ENCODE measurements at regions not wholly inside any gene's neighbourhood (a gene's known extent, or its start where the extent isn't known, plus 50 kb on each side); places are given as distances from the start of the nearest gene placed in this dataset.

GRCh38 chr4:164551713-164552040 is 202.3 kb upstream of the SMIM31 start:
- Histone ChIP-seq H3K9me3 (ENCODE audit: control insufficient read depth, insufficient read depth, low read length) (no peaks in the 10 kb centered on the region), H3K27me3 (ENCODE audit: control insufficient read depth, insufficient read depth, low read length) (no peaks in the 10 kb centered on the region), H3K36me3 (ENCODE audit: control insufficient read depth, insufficient read depth, low read length) (no peaks in the 10 kb centered on the region), H3K4me1 (ENCODE audit: control insufficient read depth, insufficient read depth, low read length) (no peaks in the 10 kb centered on the region), H3K4me3 (ENCODE audit: low read length) (no peak overlapping the region), H3K27ac (ENCODE audit: low read length) (no peak overlapping the region)
- 65% methylated on average over 4 of the region's 4 CpGs for WGBS (ENCODE audit: insufficient coverage)
- no peak overlapping the region for H3K27ac Mint-ChIP-seq
- H3K9me3 Mint-ChIP-seq, result peaks cover 2 to 5% of the 10 kb centered on the region in 2 donors
- DNase-seq (no peak), ATAC-seq (no peak)
- no peak for TF ChIP-seq CTCF (IDR thresholded peaks at IDR 0.05)
- no peaks in the 10 kb centered on the region for H3K4me1 Mint-ChIP-seq
- H3K36me3 Mint-ChIP-seq, result no peaks in the 10 kb centered on the region
- H3K4me3 Mint-ChIP-seq, result no peak overlapping the region
- intact Hi-C loops (cut with micrococcal nuclease), result no loop called here
- H3K27me3 Mint-ChIP-seq (ENCODE audit: low read depth in 2 of 2), result no peaks in the 10 kb centered on the region

- intact Hi-C loops (cut with micrococcal nuclease), result no loop called here
- Mint-ChIP-seq H3K4me3 (no peak overlapping the region), H3K9me3 (peaks cover 2 to 6% of the 10 kb centered on the region in 2 donors), H3K27ac (no peak overlapping the region), H3K27me3 (ENCODE audit: low read depth in 2 of 2) (no peaks in the 10 kb centered on the region), H3K36me3 (no peaks in the 10 kb centered on the region), H3K4me1 (no peaks in the 10 kb centered on the region)
- Histone ChIP-seq H3K36me3 (ENCODE audit: control insufficient read depth, insufficient read depth, low read length) (no peaks in the 10 kb centered on the region), H3K27me3 (ENCODE audit: control insufficient read depth, insufficient read depth, low read length) (no peaks in the 10 kb centered on the region), H3K4me3 (ENCODE audit: low read length) (no peak overlapping the region), H3K27ac (ENCODE audit: low read length) (no peak overlapping the region), H3K9me3 (ENCODE audit: control insufficient read depth, insufficient read depth, low read length) (no peaks in the 10 kb centered on the region), H3K4me1 (ENCODE audit: control insufficient read depth, insufficient read depth, low read length) (no peaks in the 10 kb centered on the region)
- WGBS (ENCODE audit: insufficient coverage), result 65% methylated on average over 7 of the region's 7 CpGs
- ATAC-seq (no peak), DNase-seq (no peak)
- TF ChIP-seq CTCF (IDR thresholded peaks at IDR 0.05), result no peak
Observed at GRCh38 chr4:164571593-164572390, 182.1 kb upstream of the SMIM31 start.

GRCh38 chr4:164572877-164573279 is 181.1 kb upstream of the SMIM31 start:
- H3K4me1 ChIP-seq (ENCODE audit: control insufficient read depth, insufficient read depth, low read length), result no peaks in the 10 kb centered on the region
- intact Hi-C loops (cut with micrococcal nuclease), result no loop called here
- Mint-ChIP-seq H3K27ac (no peak overlapping the region), H3K9me3 (peaks cover 5 to 10% of the 10 kb centered on the region in 2 donors), H3K36me3 (no peaks in the 10 kb centered on the region), H3K4me3 (no peak overlapping the region), H3K4me1 (no peaks in the 10 kb centered on the region), H3K27me3 (ENCODE audit: low read depth in 2 of 2) (no peaks in the 10 kb centered on the region)
- TF ChIP-seq CTCF (IDR thresholded peaks at IDR 0.05), result no peak
- DNase-seq (no peak), ATAC-seq (no peak)
- H3K27ac ChIP-seq (ENCODE audit: low read length), result no peak overlapping the region
- no peaks in the 10 kb centered on the region for H3K36me3 ChIP-seq (ENCODE audit: control insufficient read depth, insufficient read depth, low read length)
- no peaks in the 10 kb centered on the region for H3K27me3 ChIP-seq (ENCODE audit: control insufficient read depth, insufficient read depth, low read length)
- no peak overlapping the region for H3K4me3 ChIP-seq (ENCODE audit: low read length)
- no peaks in the 10 kb centered on the region for H3K9me3 ChIP-seq (ENCODE audit: control insufficient read depth, insufficient read depth, low read length)

- Mint-ChIP-seq H3K9me3 (peaks cover 3 to 6% of the 10 kb centered on the region in 2 donors), H3K27ac (no peak overlapping the region), H3K4me3 (no peak overlapping the region), H3K4me1 (no peaks in the 10 kb centered on the region), H3K27me3 (ENCODE audit: low read depth in 2 of 2) (no peaks in the 10 kb centered on the region), H3K36me3 (no peaks in the 10 kb centered on the region)
- ATAC-seq, result no peak
- H3K27me3 ChIP-seq (ENCODE audit: control insufficient read depth, insufficient read depth, low read length), result no peaks in the 10 kb centered on the region
- no peaks in the 10 kb centered on the region for H3K36me3 ChIP-seq (ENCODE audit: control insufficient read depth, insufficient read depth, low read length)
- no peak overlapping the region for H3K27ac ChIP-seq (ENCODE audit: low read length)
- 93% methylated on average over 4 of the region's 5 CpGs for WGBS (ENCODE audit: insufficient coverage)
- no peaks in the 10 kb centered on the region for H3K9me3 ChIP-seq (ENCODE audit: control insufficient read depth, insufficient read depth, low read length)
- DNase-seq, result no peak
- no peaks in the 10 kb centered on the region for H3K4me1 ChIP-seq (ENCODE audit: control insufficient read depth, insufficient read depth, low read length)
- no peak for TF ChIP-seq CTCF (IDR thresholded peaks at IDR 0.05)
- intact Hi-C loops (cut with micrococcal nuclease), result no loop called here
- no peak overlapping the region for H3K4me3 ChIP-seq (ENCODE audit: low read length)
Observed at GRCh38 chr4:164575861-164576260, 178.1 kb upstream of the SMIM31 start.

Measured in natural killer cell (primary cell).